HT1080 (cell line): ENCODE measurements at regions not wholly inside any gene's neighbourhood (a gene's known extent, or its start where the extent isn't known, plus 50 kb on each side); places are given as distances from the start of the nearest gene placed in this dataset.
"Not testable (repeated sequence)": the region's sequence is repeated elsewhere in the genome, so short reads cannot be mapped to it uniquely, and the experiment has no call there.

Experiments
- DNase-seq: peaks from one replicate; pipeline ENCODE4 v3.0.0-alpha.2; 2015; ENCODE audit warnings: low read depth

GRCh38 chr2:52336951-52337350 lies 1305.0 kb upstream of the NRXN1 start:
- no peak for DNase-seq

GRCh38 chr2:52335727-52336126 lies 1303.8 kb upstream of the NRXN1 start:
- no peak for DNase-seq

- peak; percentile 23 for DNase-seq
These were observed 1302.3 kb upstream of the NRXN1 start for GRCh38 chr2:52334185-52334584.

- DNase-seq, result no peak
These were observed 1295.7 kb upstream of the NRXN1 start for GRCh38 chr2:52327641-52328040.

GRCh38 chr2:52314231-52314630 lies 1282.3 kb upstream of the NRXN1 start:
- no peak for DNase-seq

- DNase-seq, result no peak
These were observed 1280.6 kb upstream of the NRXN1 start for GRCh38 chr2:52312486-52312885.

GRCh38 chr2:52311862-52312261 lies 1279.9 kb upstream of the NRXN1 start:
- no peak for DNase-seq

GRCh38 chr2:52308156-52308555 lies 1276.2 kb upstream of the NRXN1 start:
- no peak for DNase-seq

- DNase-seq, result no peak
These were observed 1262.7 kb upstream of the NRXN1 start for GRCh38 chr2:52294628-52295027.

- no peak for DNase-seq
These were observed 1260.9 kb upstream of the NRXN1 start for GRCh38 chr2:52292801-52293200.

GRCh38 chr2:52289741-52290140 lies 1257.8 kb upstream of the NRXN1 start:
- DNase-seq, result no peak

GRCh38 chr2:52288596-52288995 lies 1256.7 kb upstream of the NRXN1 start:
- no peak for DNase-seq

- peak; percentile 77 for DNase-seq
These were observed 1238.0 kb upstream of the NRXN1 start for GRCh38 chr2:52269696-52270485.

GRCh38 chr2:52264911-52265310 lies 1233.0 kb upstream of the NRXN1 start:
- DNase-seq, result no peak

GRCh38 chr2:52264488-52264887 lies 1232.6 kb upstream of the NRXN1 start:
- no peak for DNase-seq

GRCh38 chr2:52260904-52261303 lies 1229.0 kb upstream of the NRXN1 start:
- no peak for DNase-seq

- DNase-seq, result not testable (repeated sequence)
These were observed 1227.0 kb upstream of the NRXN1 start for GRCh38 chr2:52258967-52259366.

GRCh38 chr2:52258038-52258437 lies 1226.1 kb upstream of the NRXN1 start:
- no peak for DNase-seq

- DNase-seq, result no peak
These were observed 1221.6 kb upstream of the NRXN1 start for GRCh38 chr2:52253416-52253980.

GRCh38 chr2:52238782-52239181 lies 1206.8 kb upstream of the NRXN1 start:
- DNase-seq, result no peak

- DNase-seq, result peak; percentile 58
These were observed 1190.2 kb upstream of the NRXN1 start for GRCh38 chr2:52222128-52222527.

GRCh38 chr2:52220393-52220792 lies 1188.5 kb upstream of the NRXN1 start:
- DNase-seq, result peak; percentile 2

GRCh38 chr2:52210611-52211010 lies 1178.7 kb upstream of the NRXN1 start:
- DNase-seq, result peak; percentile 69
